GM06990 (cell line): ENCODE measurements at regions not wholly inside any gene's neighbourhood (a gene's known extent, or its start where the extent isn't known, plus 50 kb on each side); places are given as distances from the start of the nearest gene placed in this dataset.

Experiments used
- DNase-seq: peaks from one replicate; pipeline ENCODE4 v3.0.0-alpha.2; 2011; ENCODE audit not compliant: insufficient read length; ENCODE audit errors: extremely low read depth
- H3K27me3 ChIP-seq: replicated peaks from 2 replicates; pipeline ENCODE4 v1.6.0; 2011; ENCODE audit warnings: low read length; ENCODE audit not compliant: control insufficient read depth, insufficient read depth
- H3K36me3 ChIP-seq: 2 replicates; pipeline ENCODE4 v1.5.1; 2011; ENCODE audit warnings: low read length; ENCODE audit not compliant: control insufficient read depth, insufficient read depth
- H3K4me3 ChIP-seq: replicated peaks from 2 replicates; pipeline ENCODE4 v1.5.1; 2011; ENCODE audit warnings: low read depth, mild to moderate bottlenecking, control low read depth, low read length
- CTCF ChIP-seq: IDR thresholded peaks from 2 replicates; pipeline ENCODE4 v1.5.1; 2011; ENCODE audit warnings: low read length, control low read depth, mild to moderate bottlenecking, inconsistent platforms; ENCODE audit not compliant: insufficient read depth, poor library complexity, severe bottlenecking

DNA sequence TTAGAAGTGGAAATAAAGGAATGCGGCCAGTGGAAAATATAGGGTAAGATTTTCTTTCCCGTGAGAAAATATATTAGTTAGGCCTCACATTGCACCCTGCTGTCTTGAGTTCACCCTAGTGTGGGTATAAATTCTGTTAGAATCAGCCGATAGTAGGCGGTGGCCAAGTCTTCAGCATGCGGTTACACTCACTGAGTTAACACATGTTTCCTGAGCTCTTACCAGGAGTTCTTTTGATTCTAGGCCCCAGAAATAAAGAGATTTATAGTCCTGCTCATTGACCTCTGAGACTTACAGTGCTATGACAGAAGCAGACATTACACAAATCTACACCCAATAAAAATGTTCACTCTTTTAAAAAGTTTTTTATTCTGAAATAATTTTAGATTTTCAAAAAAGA is 279.3 kb upstream of the LRRC7 start:
- no peak for TF ChIP-seq CTCF
- H3K27me3 ChIP-seq, result no peaks in the 10 kb centered on the region
- H3K4me3 ChIP-seq, result no peak overlapping the region
- DNase-seq, result no peak
- no peaks in the 10 kb centered on the region for H3K36me3 ChIP-seq

GRCh38 chr1:69290291-69290690 is 277.4 kb upstream of the LRRC7 start:
- Histone ChIP-seq H3K27me3 (no peaks in the 10 kb centered on the region), H3K36me3 (no peaks in the 10 kb centered on the region), H3K4me3 (no peak overlapping the region)
- no peak for TF ChIP-seq CTCF
- no peak for DNase-seq

DNA sequence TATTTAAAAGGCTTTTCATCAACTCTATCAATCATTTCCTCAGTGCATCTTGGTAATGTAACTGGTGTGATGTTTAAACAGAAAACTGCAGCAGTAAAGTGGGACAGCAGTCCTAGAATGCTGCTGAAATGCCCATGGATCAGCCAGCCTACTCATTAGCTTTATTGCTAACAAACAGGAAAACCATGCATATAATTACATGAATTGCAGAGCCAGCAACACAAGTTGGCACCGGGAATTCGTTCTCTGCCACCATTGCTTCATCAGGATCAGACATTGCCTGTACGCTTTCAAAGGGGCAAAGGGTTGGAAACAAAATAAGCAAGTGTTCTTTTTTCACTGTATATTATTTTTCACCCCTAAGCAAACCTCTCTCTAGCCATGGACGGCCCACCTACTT is 276.2 kb upstream of the LRRC7 start:
- H3K36me3 ChIP-seq, result no peaks in the 10 kb centered on the region
- no peak overlapping the region for H3K4me3 ChIP-seq
- no peak for DNase-seq
- TF ChIP-seq CTCF, result no peak
- no peaks in the 10 kb centered on the region for H3K27me3 ChIP-seq

GRCh38 chr1:69292833-69293232 is 274.9 kb upstream of the LRRC7 start:
- Histone ChIP-seq H3K27me3 (no peaks in the 10 kb centered on the region), H3K4me3 (no peak overlapping the region), H3K36me3 (no peaks in the 10 kb centered on the region)
- DNase-seq, result no peak
- no peak for TF ChIP-seq CTCF

DNA sequence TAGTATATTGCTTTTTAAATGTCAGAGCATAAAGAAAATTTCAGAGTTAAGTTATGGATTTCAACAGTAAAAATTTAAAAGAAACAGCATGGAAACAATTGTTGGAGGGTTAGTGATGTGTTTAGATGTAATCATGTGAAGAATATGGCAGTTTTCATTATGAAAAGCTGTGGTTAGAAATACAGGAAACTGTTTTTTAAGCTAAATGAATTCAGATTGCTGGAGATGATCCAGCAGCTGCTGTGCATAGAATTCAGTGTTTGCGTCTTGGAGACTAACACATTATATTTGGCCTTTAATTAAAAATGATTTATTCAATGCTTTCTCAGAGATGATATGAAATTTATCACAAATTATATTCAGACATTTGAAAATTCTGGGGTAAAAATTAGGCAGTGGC is 273.6 kb upstream of the LRRC7 start:
- Histone ChIP-seq H3K27me3 (no peaks in the 10 kb centered on the region), H3K36me3 (no peaks in the 10 kb centered on the region), H3K4me3 (no peak overlapping the region)
- no peak for TF ChIP-seq CTCF
- no peak for DNase-seq

- DNase-seq, result no peak
- Histone ChIP-seq H3K4me3 (no peak overlapping the region), H3K36me3 (no peaks in the 10 kb centered on the region), H3K27me3 (no peaks in the 10 kb centered on the region)
- no peak for TF ChIP-seq CTCF
Observed at GRCh38 chr1:69295265-69295664, 272.5 kb upstream of the LRRC7 start.
